GM21786 (cell line): ENCODE measurements at regions not wholly inside any gene's neighbourhood (a gene's known extent, or its start where the extent isn't known, plus 50 kb on each side); places are given as distances from the start of the nearest gene placed in this dataset.

ENCODE experiments used
- ATAC-seq: cut with Tn5 transposase; IDR thresholded peaks from one replicate; pipeline ENCODE4 v1.9.1; 2021; ENCODE audit not compliant: unreplicated experiment

- ATAC-seq = no peak
Observed at GRCh38 chr2:58914733-58915505, 673.8 kb upstream of the FANCL start.

DNA sequence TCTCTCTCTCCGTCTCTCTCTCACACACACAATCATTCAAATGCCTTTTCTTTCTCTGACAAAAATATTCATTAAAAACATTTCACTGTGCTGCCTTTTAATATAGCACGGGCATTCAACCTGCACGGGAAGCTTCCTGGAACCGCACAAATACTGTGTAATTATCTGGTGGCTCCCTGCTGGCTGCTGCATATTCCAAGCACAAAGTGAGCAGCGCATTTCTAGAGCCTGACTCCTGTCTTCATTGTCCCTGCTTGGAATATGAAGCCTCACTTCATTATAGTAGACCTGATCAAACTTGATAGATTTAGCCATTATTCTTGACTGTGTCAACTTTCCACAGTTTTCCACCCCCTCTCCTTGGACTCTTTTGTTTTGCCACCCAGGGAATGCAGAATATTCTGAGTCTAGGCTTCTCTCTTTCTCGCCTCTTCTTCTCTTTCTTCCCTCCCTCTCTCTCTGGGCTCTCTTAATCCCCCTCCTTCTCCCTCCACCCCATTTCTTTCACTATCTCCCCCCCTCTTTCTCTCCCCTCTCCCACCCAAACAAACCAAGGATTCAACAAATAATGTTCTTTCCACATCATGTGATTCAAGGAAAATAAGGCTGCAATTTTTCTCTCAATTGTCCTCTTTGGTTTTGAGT is 672.1 kb upstream of the FANCL start:
- ATAC-seq = no peak

DNA sequence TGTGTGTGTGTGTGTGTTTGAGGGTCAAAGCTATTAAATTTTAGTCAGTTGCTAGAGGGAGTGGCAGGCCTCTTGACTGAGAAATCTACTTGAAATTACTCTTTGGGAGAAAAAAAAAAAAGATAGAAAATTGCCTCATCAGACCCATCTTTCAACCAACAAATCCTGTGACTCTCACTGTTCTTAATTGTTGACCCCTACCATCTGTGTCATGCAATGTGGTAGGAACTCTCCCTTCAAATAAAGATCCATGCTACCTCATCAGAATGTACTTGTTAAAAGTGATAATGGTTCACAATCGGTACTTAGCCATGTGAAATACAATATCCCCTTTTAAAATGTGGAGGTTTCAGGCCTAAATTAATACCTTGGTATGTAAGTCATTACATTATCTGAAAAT is 670.8 kb upstream of the FANCL start:
- ATAC-seq = no peak

- ATAC-seq = no peak
Observed at GRCh38 chr2:58908501-58909154, 667.5 kb upstream of the FANCL start.

DNA sequence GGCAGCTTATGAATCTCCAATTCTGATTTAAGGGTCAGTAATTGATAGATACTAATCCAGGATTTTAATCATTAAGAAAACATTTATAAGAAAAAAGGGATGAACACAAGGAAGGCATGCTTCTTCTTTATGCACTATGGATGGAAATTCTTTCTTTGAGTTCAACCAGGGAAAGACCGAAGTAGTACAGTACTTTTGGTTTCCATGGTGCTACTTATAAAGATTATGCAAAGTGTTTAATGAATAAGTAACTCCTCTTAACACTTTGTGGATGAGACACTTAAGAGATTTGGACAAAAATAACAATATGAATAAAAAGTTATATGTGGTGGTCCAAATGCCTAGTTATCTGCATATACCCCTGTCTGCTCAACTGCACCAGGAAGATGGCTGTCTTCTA is 666.5 kb upstream of the FANCL start:
- no peak for ATAC-seq

- ATAC-seq = no peak
Observed at GRCh38 chr2:58906081-58906645, 665.0 kb upstream of the FANCL start.

GRCh38 chr2:58904095-58904494 is 663.0 kb upstream of the FANCL start:
- ATAC-seq = no peak

- ATAC-seq = no peak
Observed at GRCh38 chr2:58903427-58903826, 662.3 kb upstream of the FANCL start.

GRCh38 chr2:58900246-58901027 is 659.3 kb upstream of the FANCL start:
- no peak for ATAC-seq

GRCh38 chr2:58899692-58900091 is 658.6 kb upstream of the FANCL start:
- ATAC-seq = no peak

- ATAC-seq = no peak
Observed at GRCh38 chr2:58896638-58897037, 655.5 kb upstream of the FANCL start.

GRCh38 chr2:58895857-58896256 is 654.7 kb upstream of the FANCL start:
- no peak for ATAC-seq

DNA sequence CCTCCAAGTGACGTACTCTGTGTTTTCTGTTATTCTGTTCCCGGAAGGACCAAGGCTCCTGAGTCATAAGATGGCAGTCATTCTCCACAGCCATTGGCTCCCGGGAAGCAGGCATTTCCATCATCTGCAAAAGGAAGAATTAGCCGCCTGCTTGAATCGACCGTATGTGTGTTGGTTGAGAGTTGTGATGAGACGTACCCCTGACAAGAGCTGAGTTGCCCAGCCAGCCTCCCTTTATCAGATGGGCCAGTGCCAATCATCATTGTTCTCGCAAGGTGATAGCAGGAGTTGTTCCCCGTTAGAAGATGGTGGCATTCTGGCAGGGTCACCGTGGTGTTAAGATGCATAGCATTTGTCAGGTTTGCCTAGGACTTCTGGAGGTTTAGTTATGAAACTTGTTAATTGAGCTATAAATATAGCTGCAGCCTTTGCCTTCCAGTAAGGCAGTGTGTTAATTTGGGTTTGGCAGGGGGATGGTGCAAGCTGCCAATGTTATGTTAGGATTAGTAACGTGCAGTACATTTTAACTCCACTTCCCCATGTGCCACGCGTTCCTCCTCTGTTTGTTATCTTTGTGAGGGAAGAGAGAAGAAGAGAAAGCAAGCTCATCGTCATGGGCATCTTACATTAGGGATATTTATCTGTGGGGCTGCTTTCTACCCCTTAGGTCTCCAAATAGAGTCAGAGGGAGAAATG is 652.7 kb upstream of the FANCL start:
- no peak for ATAC-seq

DNA sequence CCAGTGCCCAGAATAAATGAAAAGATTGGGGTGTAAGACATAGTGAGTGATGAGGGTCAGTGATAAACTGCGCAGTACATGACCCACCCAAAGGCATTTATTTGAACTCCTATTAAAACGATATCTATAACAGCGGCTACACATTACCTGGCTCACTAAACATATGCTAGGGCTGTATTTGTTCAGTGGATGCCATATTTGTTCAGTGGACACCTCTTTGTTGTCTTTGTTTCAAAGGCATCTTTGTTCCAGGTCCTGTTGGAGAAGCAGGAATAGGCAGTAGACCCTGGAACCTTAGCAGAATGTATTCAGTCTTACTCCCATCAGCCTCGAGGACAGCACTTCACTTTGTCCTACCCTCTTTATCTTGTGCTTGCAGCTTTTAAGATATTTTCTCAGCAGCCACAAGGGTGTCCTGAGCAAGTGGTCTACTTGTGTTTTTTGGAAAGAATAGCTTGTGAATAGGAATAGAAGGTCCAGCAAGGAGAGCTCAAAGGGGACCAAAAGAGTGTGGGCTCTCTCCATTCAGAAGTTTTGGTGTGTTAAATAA is 650.8 kb upstream of the FANCL start:
- no peak for ATAC-seq

DNA sequence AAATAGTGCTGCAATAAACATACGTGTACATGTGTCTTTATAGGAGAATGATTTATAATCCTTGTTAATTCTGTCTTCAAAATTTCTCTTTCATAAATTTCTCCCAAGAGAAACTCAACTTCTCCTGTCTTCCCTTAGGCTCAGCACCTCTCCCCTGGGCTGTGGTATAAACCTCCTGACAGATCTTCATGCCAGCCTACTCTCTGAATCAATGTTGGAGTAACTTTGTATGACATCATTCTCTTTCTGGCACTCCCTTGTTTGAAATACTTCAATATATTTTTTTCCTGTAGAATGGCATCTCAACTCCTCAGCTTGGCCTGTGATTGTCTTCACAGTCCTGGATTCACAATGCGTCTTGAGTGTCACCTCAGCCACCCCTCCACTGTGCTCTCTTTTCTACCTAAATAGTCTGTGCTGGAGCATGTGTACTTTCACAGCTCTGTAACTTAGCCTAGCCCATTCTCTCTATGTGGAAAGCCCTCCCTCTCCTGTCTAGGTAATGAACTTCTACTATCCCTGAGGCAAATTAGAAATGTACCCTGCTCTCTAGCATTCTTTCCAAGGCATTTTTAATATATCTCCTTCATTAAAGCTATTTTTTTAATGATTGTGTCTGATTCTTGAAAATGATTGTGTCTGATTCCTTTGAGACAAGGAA is 649.9 kb upstream of the FANCL start:
- no peak for ATAC-seq

- no peak for ATAC-seq
Observed at GRCh38 chr2:58886009-58886408, 644.9 kb upstream of the FANCL start.

DNA sequence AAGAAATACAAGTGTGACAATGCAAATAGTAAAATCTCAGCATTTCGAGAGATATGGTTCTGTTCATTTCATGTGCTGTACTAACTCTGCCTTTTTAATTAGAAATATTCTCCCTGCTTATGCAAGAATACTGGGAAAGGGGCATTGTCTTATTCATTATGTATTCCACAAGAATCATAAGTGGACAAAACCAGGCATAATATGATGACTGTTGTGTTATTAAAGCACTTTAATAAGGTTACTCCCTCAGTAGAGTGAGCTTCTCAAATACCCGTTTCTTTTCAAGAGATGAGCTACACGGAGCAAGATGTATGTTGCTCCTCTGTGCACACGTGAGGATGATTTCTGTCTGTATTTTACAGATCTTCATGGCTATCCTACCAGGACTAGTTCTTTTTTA is 638.7 kb upstream of the FANCL start:
- no peak for ATAC-seq

GRCh38 chr2:58878778-58879177 is 637.7 kb upstream of the FANCL start:
- ATAC-seq = no peak

- ATAC-seq = no peak
Observed at GRCh38 chr2:58876126-58876525, 635.0 kb upstream of the FANCL start.

DNA sequence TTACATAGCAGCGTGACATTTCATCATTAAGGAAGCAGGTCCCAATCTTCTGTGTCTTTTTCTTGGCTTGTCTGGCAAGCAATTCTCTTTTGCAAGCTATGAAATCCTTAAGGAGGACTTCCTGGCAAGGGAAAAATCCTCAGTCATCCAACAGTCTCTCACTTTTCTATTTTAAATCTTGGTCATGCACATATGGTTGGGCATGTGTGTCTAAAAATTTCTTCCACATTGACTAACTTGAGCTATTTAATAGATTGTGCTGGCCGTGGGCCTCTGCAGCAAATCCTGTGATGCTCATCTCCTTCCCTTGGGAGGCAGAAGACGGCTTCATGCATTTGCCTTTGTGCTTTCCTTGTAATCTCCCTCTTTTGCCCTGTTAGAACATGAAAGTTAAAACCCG is 634.3 kb upstream of the FANCL start:
- ATAC-seq = no peak
